H1 (cell line): ENCODE measurements at regions not wholly inside any gene's neighbourhood (a gene's known extent, or its start where the extent isn't known, plus 50 kb on each side); places are given as distances from the start of the nearest gene placed in this dataset.

Experiments
- CTCF ChIA-PET: fragments of 300-600 bp; sonication (Branson Sonifier 250); formaldehyde crosslinking; loops from one replicate; lab custom pipeline; 2021; ENCODE audit not compliant: partially characterized antibody; lab: Charles Lee
- POLR2A ChIA-PET: fragments of 300-600 bp; sonication (Branson Sonifier 250); formaldehyde crosslinking; loops from one replicate; lab custom pipeline; 2021; ENCODE audit warnings: inconsistent platforms; ENCODE audit not compliant: partially characterized antibody; lab: Charles Lee
- DNase-seq, 2 experiments: peaks; one replicate each; pipeline versions ENCODE4 v3.0.0 to v3.0.0-alpha.2; 2010 to 2022; ENCODE audit warnings: low spot score in 2 of 2, low read depth in 1 of 2, mixed read lengths in 1 of 2
- FAIRE-seq: peaks from 2 replicates; lab custom pipeline; 2011; peaks lifted over from hg19 to GRCh38; lab: Jason Lieb, UNC
- H2AFZ ChIP-seq: 2 replicates; pipeline ENCODE4 v1.8.1; 2012; ENCODE audit warnings: low read length, inconsistent platforms
- H2AK5ac ChIP-seq: 2 replicates; pipeline ENCODE4 v1.6.1; 2013; ENCODE audit warnings: low read depth, low read length
- H2BK120ac ChIP-seq: replicated peaks from 2 replicates; pipeline ENCODE3; 2013; ENCODE audit warnings: low read depth, low read length, inconsistent platforms
- H2BK12ac ChIP-seq: 2 replicates; pipeline ENCODE4 v1.6.1; 2013; ENCODE audit warnings: low read depth, low read length
- H2BK15ac ChIP-seq: 2 replicates; pipeline ENCODE4 v1.6.1; 2013; ENCODE audit warnings: low read length
- H2BK20ac ChIP-seq: 2 replicates; pipeline ENCODE4 v1.6.1; 2013; ENCODE audit warnings: low read length
- H2BK5ac ChIP-seq: 2 replicates; pipeline ENCODE4 v1.6.1; 2013; ENCODE audit warnings: low read depth, low read length
- H3K14ac ChIP-seq: 2 replicates; pipeline ENCODE4 v1.6.1; 2013; ENCODE audit warnings: inconsistent platforms; ENCODE audit not compliant: insufficient read length
- H3K18ac ChIP-seq: 2 replicates; pipeline ENCODE4 v1.6.1; 2013; ENCODE audit warnings: low read length; ENCODE audit errors: extremely low read depth
- H3K23ac ChIP-seq: 2 replicates; pipeline ENCODE4 v1.6.1; 2013; ENCODE audit warnings: inconsistent platforms; ENCODE audit not compliant: insufficient read length
- H3K23me2 ChIP-seq: 2 replicates; pipeline ENCODE4 v1.6.1; 2013; ENCODE audit warnings: low read depth, low read length
- H3K27ac ChIP-seq: 2 replicates; pipeline ENCODE4 v1.6.1; 2011; ENCODE audit warnings: low read depth, low read length, inconsistent platforms
- H3K27me3 ChIP-seq, 4 experiments: replicated peaks in 1 of 4; 1 replicate in 1 of 4; 2 replicates in 3 of 4; pipeline versions ENCODE4 v1.6.1 to v1.8.1; 2011 to 2013; ENCODE audit warnings: low read length in 3 of 4, mild to moderate bottlenecking in 3 of 4, inconsistent platforms in 2 of 4, mixed read lengths in 2 of 4, moderate library complexity in 1 of 4; ENCODE audit not compliant: control insufficient read depth in 3 of 4, insufficient read depth in 3 of 4; ENCODE audit errors: extremely low read depth in 1 of 4
- H3K36me3 ChIP-seq, 4 experiments: 2 replicates each; pipeline versions ENCODE4 v1.6.1 to v1.8.1; 2011 to 2013; ENCODE audit warnings: mild to moderate bottlenecking in 4 of 4, low read length in 3 of 4, moderate library complexity in 2 of 4, control low read depth in 1 of 4, inconsistent platforms in 1 of 4; ENCODE audit not compliant: insufficient read depth in 4 of 4, control insufficient read depth in 2 of 4
- H3K4ac ChIP-seq: replicated peaks from 2 replicates; pipeline ENCODE3; 2013; ENCODE audit warnings: low read length, low read depth, mixed read lengths, inconsistent platforms; ENCODE audit not compliant: insufficient read length
- H3K4me1 ChIP-seq, 4 experiments: replicated peaks in 1 of 4; 1 replicate in 1 of 4; 2 replicates in 3 of 4; pipeline versions ENCODE4 v1.6.1 to v1.8.1; 2011 to 2013; ENCODE audit warnings: low read length in 3 of 4, inconsistent platforms in 2 of 4, mixed read lengths in 1 of 4; ENCODE audit not compliant: insufficient read depth in 4 of 4, control insufficient read depth in 3 of 4
- H3K4me2 ChIP-seq, 2 experiments: 2 replicates each; pipeline versions ENCODE4 v1.6.1 to v1.8.1; 2011 to 2013; ENCODE audit warnings: low read depth in 2 of 2, low read length in 2 of 2, control low read depth in 1 of 2, inconsistent platforms in 1 of 2, mild to moderate bottlenecking in 1 of 2; ENCODE audit not compliant: insufficient read depth in 1 of 2
- H3K4me3 ChIP-seq, 4 experiments: fragments of 200-600, 300-600 bp in 1 of 4; sonication (generic), shearing (Covaris generic), sonication (Bioruptor Twin) in 1 of 4; 2 replicates each; pipeline versions ENCODE4 v1.5.1 to v1.8.1; 2011 to 2016; ENCODE audit warnings: low read length in 4 of 4, low read depth in 3 of 4, control low read depth in 2 of 4, inconsistent platforms in 2 of 4, mild to moderate bottlenecking in 2 of 4, mixed read lengths in 1 of 4, moderate library complexity in 1 of 4; ENCODE audit not compliant: insufficient read depth in 2 of 4; ENCODE audit errors: extremely low read depth in 1 of 4
- H3K56ac ChIP-seq: replicated peaks from 2 replicates; pipeline ENCODE3; 2013; ENCODE audit warnings: low read depth, mild to moderate bottlenecking, mixed read lengths, low read length, inconsistent platforms; ENCODE audit not compliant: insufficient read length
- H3K79me1 ChIP-seq: 2 replicates; pipeline ENCODE4 v1.6.1; 2013; ENCODE audit warnings: low read depth, low read length, control low read depth
- H3K79me2 ChIP-seq, 2 experiments: 2 replicates each; pipeline versions ENCODE4 v1.6.1 to v1.8.1; 2012 to 2013; ENCODE audit warnings: low read length in 2 of 2, mild to moderate bottlenecking in 2 of 2, inconsistent platforms in 1 of 2; ENCODE audit not compliant: insufficient read depth in 2 of 2, control insufficient read depth in 1 of 2
- H3K9ac ChIP-seq, 4 experiments: replicated peaks in 1 of 4; 1 replicate in 1 of 4; 2 replicates in 3 of 4; pipeline versions ENCODE4 v1.6.1 to v1.8.1; 2011 to 2013; ENCODE audit warnings: low read depth in 3 of 4, low read length in 3 of 4, control low read depth in 2 of 4, mild to moderate bottlenecking in 2 of 4, moderate library complexity in 2 of 4, inconsistent platforms in 1 of 4; ENCODE audit errors: extremely low read depth in 1 of 4
- H3K9me3 ChIP-seq, 2 experiments: 2 replicates each; pipeline versions ENCODE4 v1.6.1 to v1.8.1; 2012 to 2013; ENCODE audit warnings: mild to moderate bottlenecking in 2 of 2, moderate library complexity in 2 of 2, control low read depth in 1 of 2, inconsistent platforms in 1 of 2, low read depth in 1 of 2, low read length in 1 of 2, mixed read lengths in 1 of 2; ENCODE audit not compliant: insufficient read depth in 2 of 2
- H4K20me1 ChIP-seq, 2 experiments: replicated peaks in 1 of 2; 2 replicates each; pipeline versions ENCODE3 to v1.8.1; 2011 to 2013; ENCODE audit warnings: inconsistent platforms in 2 of 2, low read length in 2 of 2, mild to moderate bottlenecking in 1 of 2; ENCODE audit not compliant: insufficient read depth in 2 of 2, control insufficient read depth in 1 of 2
- H4K5ac ChIP-seq: 2 replicates; pipeline ENCODE4 v1.6.1; 2013; ENCODE audit warnings: low read length, low read depth, mixed read lengths, inconsistent platforms; ENCODE audit not compliant: insufficient read length
- H4K8ac ChIP-seq: 2 replicates; pipeline ENCODE4 v1.8.0; 2013; ENCODE audit warnings: mild to moderate bottlenecking, moderate library complexity, low read length, inconsistent platforms; ENCODE audit not compliant: insufficient read depth; ENCODE audit errors: extremely low read depth
- H4K91ac ChIP-seq: replicated peaks from 2 replicates; pipeline ENCODE3; 2013; ENCODE audit warnings: low read length, mixed read lengths, inconsistent platforms; ENCODE audit not compliant: insufficient read length
- CHD1 ChIP-seq: IDR thresholded peaks from 2 replicates; pipeline ENCODE4 v1.6.1; 2012; ENCODE audit warnings: low read depth, low read length, improper control_type of control experiment
- CHD2 ChIP-seq: IDR thresholded peaks from 2 replicates; pipeline ENCODE4 v1.6.1; 2012; ENCODE audit warnings: low read length, improper control_type of control experiment
- HDAC2 ChIP-seq, 2 experiments: fragments of 300-600 bp in 1 of 2; sonication (generic) in 1 of 2; IDR thresholded peaks; 2 replicates each; pipeline ENCODE4 v1.6.1; 2011 to 2012; ENCODE audit warnings: low read depth in 2 of 2, low read length in 2 of 2, mild to moderate bottlenecking in 2 of 2, moderate library complexity in 2 of 2, borderline replicate concordance in 1 of 2, inconsistent platforms in 1 of 2
- HDAC6 ChIP-seq: IDR thresholded peaks from one replicate; pipeline ENCODE4 v1.7.1; 2012; ENCODE audit warnings: low read depth, mild to moderate bottlenecking, inconsistent platforms, low read length, moderate library complexity
- NRF1 ChIP-seq: IDR thresholded peaks from 2 replicates; pipeline ENCODE4 v1.6.1; 2011; ENCODE audit warnings: mild to moderate bottlenecking, low read depth, low read length, improper control_type of control experiment
- POLR2AphosphoS5 ChIP-seq: IDR thresholded peaks from 2 replicates; pipeline ENCODE4 v1.6.1; 2011; ENCODE audit warnings: low read depth, low read length
- RFX5 ChIP-seq: IDR thresholded peaks from 2 replicates; pipeline ENCODE4 v1.6.1; 2011; ENCODE audit warnings: low read depth, low read length, improper control_type of control experiment, borderline replicate concordance
- RXRA ChIP-seq: IDR thresholded peaks from 2 replicates; pipeline ENCODE4 v1.6.1; 2011; ENCODE audit warnings: low read depth, mild to moderate bottlenecking, low read length, moderate library complexity; ENCODE audit not compliant: insufficient read depth
- WGBS, 2 experiments: shearing (Covaris generic) in 1 of 2; methylation state at CpG; one replicate each; pipeline versions ENCODE4 v1.1.6 to v1.1.7; 2013 to 2015; ENCODE audit warnings: low lambda C conversion rate in 2 of 2, mixed read lengths in 2 of 2, inconsistent platforms in 1 of 2, low coverage in 1 of 2, missing lambda C conversion rate in 1 of 2; ENCODE audit not compliant: insufficient replicate concordance in 2 of 2, insufficient coverage in 1 of 2, insufficient read length in 1 of 2; ENCODE audit errors: extremely low coverage in 1 of 2, missing lambda C conversion rate in 1 of 2; 5-methylcytosine and 5-hydroxymethylcytosine counted together

DNA sequence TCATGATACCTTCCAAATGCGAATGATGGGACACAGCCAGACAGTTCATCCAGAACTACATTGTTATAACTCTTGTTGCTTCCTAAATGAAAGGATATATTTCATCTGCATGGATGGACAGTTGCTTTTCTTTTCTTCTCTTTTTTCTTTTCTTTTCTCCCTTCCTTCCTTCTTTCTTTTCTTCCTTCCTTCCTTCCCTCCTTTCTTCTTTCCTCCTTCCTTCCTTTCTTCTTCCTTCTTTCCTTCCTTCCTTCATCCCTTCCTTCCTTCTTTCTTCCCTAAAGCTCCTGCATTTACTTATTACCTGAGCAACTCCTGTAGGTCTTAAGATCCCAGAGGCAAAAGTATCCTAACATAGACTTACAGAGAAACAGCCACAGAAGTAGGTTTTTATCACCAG lies 221.6 kb downstream of the DUSP10 start:
- H2BK12ac ChIP-seq: no peak overlapping the region
- no peak overlapping the region for H2BK15ac ChIP-seq
- no peaks in the 10 kb centered on the region for H3K4me1 ChIP-seq
- H3K23me2 ChIP-seq: no peaks in the 10 kb centered on the region
- H3K14ac ChIP-seq: no peak overlapping the region
- no peak overlapping the region for H3K56ac ChIP-seq
- no peaks in the 10 kb centered on the region for H3K36me3 ChIP-seq
- TF ChIP-seq CHD2: no peak
- no peak for TF ChIP-seq HDAC2 (IDR thresholded peaks at IDR 0.05; ENCODE audit: borderline replicate concordance in 1 of 2, low read depth in 2 of 2, low read length in 2 of 2)
- TF ChIP-seq HDAC6: no peak
- no peak for TF ChIP-seq RFX5
- no peak for TF ChIP-seq RXRA
- TF ChIP-seq CHD1: no peak
- TF ChIP-seq POLR2AphosphoS5: no peak
- no peak for TF ChIP-seq NRF1
- H3K79me1 ChIP-seq: no peaks in the 10 kb centered on the region
- H4K8ac ChIP-seq: no peak overlapping the region
- no peak overlapping the region for H4K91ac ChIP-seq
- DNase-seq: no peak
- ChIA-PET POLR2A (interaction anchor here (0.6 kb wide), 1 partner anchor 66 kb away, joined by 3 read pairs; no protein-coding TSS in a partner anchor), CTCF (interaction anchor here (0.5 to 1.1 kb wide), 2 partner anchors 9 to 44 kb away, joined by 3 read pairs; no protein-coding TSS in a partner anchor)
- 81% methylated on average over 1 of the region's 1 CpG; no CpG with 5 or more reads in 1 of the 2 experiments for WGBS, 2 experiments
- H2AFZ ChIP-seq: no peak overlapping the region
- FAIRE-seq: no peak
- H2AK5ac ChIP-seq: no peak overlapping the region
- no peaks in the 10 kb centered on the region for H4K20me1 ChIP-seq
- no peak overlapping the region for H3K4me2 ChIP-seq
- H3K27me3 ChIP-seq: no peaks in the 10 kb centered on the region
- no peak overlapping the region for H3K4ac ChIP-seq
- H2BK120ac ChIP-seq: no peak overlapping the region
- no peak overlapping the region for H3K9ac ChIP-seq
- no peak overlapping the region for H3K23ac ChIP-seq
- no peak overlapping the region for H3K18ac ChIP-seq
- H3K9me3 ChIP-seq: no peaks in the 10 kb centered on the region
- no peak overlapping the region for H4K5ac ChIP-seq
- H3K27ac ChIP-seq: no peak overlapping the region
- no peak overlapping the region for H3K4me3 ChIP-seq
- no peaks in the 10 kb centered on the region for H3K79me2 ChIP-seq
- no peak overlapping the region for H2BK20ac ChIP-seq
- H2BK5ac ChIP-seq: no peak overlapping the region
